Pancreas (tissue), 10 donors: ENCODE measurements at regions not wholly inside any gene's neighbourhood (a gene's known extent, or its start where the extent isn't known, plus 50 kb on each side); places are given as distances from the start of the nearest gene placed in this dataset.
A peak's percentile ranks its signal among the peaks of the same experiment; 100 is the strongest.

Experiments
- ATAC-seq, 4 donors: fragments of 200-7000 bp; cut with Tn5 transposase; one replicate each; pipeline versions ENCODE4 v1.8.0 to v1.9.1; 2020; ENCODE audit warnings: mild to moderate bottlenecking in 4 of 4, moderate library complexity in 4 of 4
- DNase-seq, 6 donors: peaks; one replicate each; pipeline ENCODE4 v3.0.0-alpha.2; 2020
- FAIRE-seq: peaks from 2 replicates; lab custom pipeline; 2012; peaks lifted over from hg19 to GRCh38; lab: Jason Lieb, UNC
- H3K27ac ChIP-seq, 4 donors: fragments of 200-600 bp; sonication (generic); 1 replicate in 3 of 4; 2 replicates in 1 of 4; pipeline versions ENCODE4 v1.5.0 to v1.8.0; 2020
- H3K27me3 ChIP-seq, 4 donors: fragments of 200-600 bp; one replicate each; pipeline ENCODE4 v1.8.0; 2021
- H3K36me3 ChIP-seq, 3 donors: fragments of 200-600 bp; sonication (generic) in 1 of 3; one replicate each; pipeline versions ENCODE4 v1.5.0 to v1.8.0; 2020 to 2021
- H3K4me1 ChIP-seq, 3 donors: fragments of 200-600 bp; one replicate each; pipeline ENCODE4 v1.8.0; 2021
- H3K4me3 ChIP-seq, 4 donors: fragments of 200-600 bp; sonication (generic) in 2 of 4; one replicate each; pipeline versions ENCODE4 v1.5.0 to v1.8.0; 2020 to 2021
- H3K9me3 ChIP-seq, 4 donors: fragments of 200-600 bp; one replicate each; pipeline ENCODE4 v1.8.0; 2021
- WGBS, 2 donors: extraction: QIAGEN DNeasy Blood & Tissue Kit; methylation state at CpG; one replicate each; pipeline ENCODE4 v1.1.7; 2013; 5-methylcytosine and 5-hydroxymethylcytosine counted together
- intact Hi-C, 3 donors: fragments of 100-400 bp; cut with DNase I; formaldehyde crosslinking; loops; one replicate each; pipeline versions ENCODE4 v1.11.1 to v1.14.2; 2022
- TF ChIP-seq, protein P1 (sequence below), 4 donors: fragments of 200-600 bp; sonication (generic) in 3 of 4; IDR thresholded peaks; one replicate each; pipeline versions ENCODE4 v1.5.0 to v1.8.0; 2021; ENCODE audit warnings: antibody characterized with exemption in 4 of 4
- donor health status: healthy with polysubstance abuse.
- donor health status: DM: no; HTN: no; CAD: no; lungs with moderate emphysema.
- donor health status: DM: no; HTN: no; CAD: no.
- donor health status: control.
- donor health status: control.
- donor health status: Bipolar disorder and iron deficiency.
- donor health status: DM: yes; HTN: yes; CAD: no.
- donor health status: DM: no; HTN: no; CAD: no.
- donor health status: DM: no; HTN: no; CAD: no.
- donor health status: DM: yes; HTN: yes; CAD: no.

DNA sequence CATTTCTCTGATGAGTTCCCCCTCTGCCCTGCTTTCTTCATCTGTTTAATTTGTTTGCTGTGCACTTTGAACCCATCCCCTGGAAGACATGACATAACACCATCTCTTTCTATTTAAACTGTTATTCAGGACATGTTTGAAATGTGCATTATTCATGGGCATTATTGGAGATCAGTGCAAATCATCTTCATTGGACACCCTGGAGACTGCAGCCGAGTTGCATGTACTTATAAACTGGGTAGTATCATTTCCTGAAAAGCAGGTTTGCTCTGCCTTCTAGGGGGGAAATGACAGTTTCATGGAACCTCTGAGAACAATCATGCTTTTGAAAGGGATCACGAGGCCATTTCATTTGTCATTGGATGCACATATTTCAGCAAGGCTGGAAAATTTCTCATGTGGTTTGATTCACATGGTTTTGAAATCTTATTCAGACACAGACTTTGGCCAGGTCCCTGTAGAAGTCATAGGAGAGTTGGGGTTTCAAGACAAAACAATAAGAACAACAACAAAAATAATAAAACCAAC lies 462.8 kb upstream of the MEX3C start:
- Histone ChIP-seq H3K27ac (no peak overlapping the region), H3K4me3 (no peak overlapping the region), H3K4me1 (no peaks in the 10 kb centered on the region), H3K9me3 (no peaks in the 10 kb centered on the region), H3K36me3 (no peaks in the 10 kb centered on the region), H3K27me3 (no peaks in the 10 kb centered on the region)
- intact Hi-C loops = no loop called here
- no peak for DNase-seq
- FAIRE-seq = no peak
- WGBS, 2 donors = 13 to 19% methylated on average over 2 of the region's 2 CpGs
- no peak for ATAC-seq
- TF ChIP-seq, protein P1, sequence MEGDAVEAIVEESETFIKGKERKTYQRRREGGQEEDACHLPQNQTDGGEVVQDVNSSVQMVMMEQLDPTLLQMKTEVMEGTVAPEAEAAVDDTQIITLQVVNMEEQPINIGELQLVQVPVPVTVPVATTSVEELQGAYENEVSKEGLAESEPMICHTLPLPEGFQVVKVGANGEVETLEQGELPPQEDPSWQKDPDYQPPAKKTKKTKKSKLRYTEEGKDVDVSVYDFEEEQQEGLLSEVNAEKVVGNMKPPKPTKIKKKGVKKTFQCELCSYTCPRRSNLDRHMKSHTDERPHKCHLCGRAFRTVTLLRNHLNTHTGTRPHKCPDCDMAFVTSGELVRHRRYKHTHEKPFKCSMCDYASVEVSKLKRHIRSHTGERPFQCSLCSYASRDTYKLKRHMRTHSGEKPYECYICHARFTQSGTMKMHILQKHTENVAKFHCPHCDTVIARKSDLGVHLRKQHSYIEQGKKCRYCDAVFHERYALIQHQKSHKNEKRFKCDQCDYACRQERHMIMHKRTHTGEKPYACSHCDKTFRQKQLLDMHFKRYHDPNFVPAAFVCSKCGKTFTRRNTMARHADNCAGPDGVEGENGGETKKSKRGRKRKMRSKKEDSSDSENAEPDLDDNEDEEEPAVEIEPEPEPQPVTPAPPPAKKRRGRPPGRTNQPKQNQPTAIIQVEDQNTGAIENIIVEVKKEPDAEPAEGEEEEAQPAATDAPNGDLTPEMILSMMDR (IDR thresholded peaks at IDR 0.05) = no peak

DNA sequence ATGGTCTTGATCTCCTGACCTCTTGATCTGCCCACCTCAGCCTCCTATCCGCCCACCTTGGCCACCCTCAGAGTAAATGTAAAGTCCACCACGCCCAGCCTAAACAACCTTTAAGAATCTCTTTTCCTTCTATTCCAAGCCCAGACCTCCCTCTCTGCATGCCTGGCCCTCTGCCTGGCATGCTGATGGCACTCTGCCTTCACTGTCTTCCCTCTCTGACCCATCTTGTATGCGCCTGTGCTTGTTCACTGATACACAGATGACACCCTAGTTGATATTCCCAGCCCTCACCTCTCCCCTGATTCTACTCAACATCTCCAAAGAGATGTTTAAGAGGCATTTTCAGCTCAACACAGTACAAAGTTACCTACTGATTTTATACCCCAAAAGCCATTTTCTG lies 466.8 kb upstream of the MEX3C start:
- Histone ChIP-seq H3K9me3 (no peaks in the 10 kb centered on the region), H3K27ac (no peak overlapping the region), H3K4me1 (no peaks in the 10 kb centered on the region), H3K4me3 (no peak overlapping the region), H3K27me3 (no peaks in the 10 kb centered on the region), H3K36me3 (no peaks in the 10 kb centered on the region)
- WGBS, 2 donors = 56 to 65% methylated on average over 3 of the region's 3 CpGs
- no peak for ATAC-seq
- no peak for DNase-seq
- no peak for FAIRE-seq
- intact Hi-C loops = no loop called here
- TF ChIP-seq, protein P1 (IDR thresholded peaks at IDR 0.05) = no peak

DNA sequence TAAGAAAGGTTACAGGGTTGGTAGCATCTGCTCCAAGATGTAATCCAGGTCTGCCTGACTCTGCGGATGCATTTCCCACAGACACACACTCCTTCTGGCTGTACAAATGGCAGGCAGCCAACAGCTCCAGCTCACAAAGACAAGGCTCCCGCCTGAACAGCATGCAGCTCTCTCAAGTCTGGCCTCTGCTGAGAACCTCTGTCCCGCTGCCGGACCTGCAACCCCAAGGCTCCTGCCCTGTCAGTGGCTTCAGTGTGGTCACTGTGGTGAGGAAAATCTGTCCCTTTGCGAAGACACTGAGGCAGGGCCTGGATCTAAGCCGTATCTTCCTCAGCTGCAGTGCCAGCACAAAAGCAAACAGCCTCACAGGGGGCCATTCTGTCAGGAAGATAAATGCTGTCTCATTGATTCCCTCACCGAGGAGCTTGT lies 469.3 kb upstream of the MEX3C start:
- TF ChIP-seq, protein P1 (IDR thresholded peaks at IDR 0.05) = no peak
- no peak overlapping the region for H3K27ac ChIP-seq
- intact Hi-C loops = no loop called here
- ATAC-seq (peak in 2 of 4 donors; percentile 40 to 43), FAIRE-seq (no peak), DNase-seq (peak in 2 of 6 donors; percentile 33 to 52)
- H3K4me3 ChIP-seq = no peak overlapping the region
- no peaks in the 10 kb centered on the region for H3K27me3 ChIP-seq
- no peaks in the 10 kb centered on the region for H3K4me1 ChIP-seq
- no peaks in the 10 kb centered on the region for H3K36me3 ChIP-seq
- 6 to 8% methylated on average over 7 of the region's 7 CpGs for WGBS, 2 donors
- no peaks in the 10 kb centered on the region for H3K9me3 ChIP-seq

DNA sequence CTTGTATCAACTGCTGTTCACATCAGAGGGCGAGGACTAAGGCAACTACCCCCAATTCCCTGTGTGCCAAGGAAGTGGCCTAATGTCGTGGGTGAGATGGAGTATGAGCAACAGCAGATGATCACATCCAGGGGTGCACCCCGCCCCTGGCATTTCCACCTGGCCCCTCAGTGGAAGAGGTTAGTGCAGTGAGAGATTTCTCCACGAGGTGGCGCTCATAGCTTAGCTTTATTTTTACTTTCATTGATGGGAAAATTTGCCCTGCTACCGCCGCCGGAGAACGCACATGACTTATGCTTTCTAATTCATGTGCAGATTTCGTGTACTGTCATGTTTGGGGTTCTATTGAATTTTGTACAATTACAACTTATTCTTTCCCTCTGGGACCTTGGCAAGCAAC lies 470.6 kb upstream of the MEX3C start:
- peak in 3 of 4 donors; percentile 71 to 82 (median 79) for ATAC-seq

DNA sequence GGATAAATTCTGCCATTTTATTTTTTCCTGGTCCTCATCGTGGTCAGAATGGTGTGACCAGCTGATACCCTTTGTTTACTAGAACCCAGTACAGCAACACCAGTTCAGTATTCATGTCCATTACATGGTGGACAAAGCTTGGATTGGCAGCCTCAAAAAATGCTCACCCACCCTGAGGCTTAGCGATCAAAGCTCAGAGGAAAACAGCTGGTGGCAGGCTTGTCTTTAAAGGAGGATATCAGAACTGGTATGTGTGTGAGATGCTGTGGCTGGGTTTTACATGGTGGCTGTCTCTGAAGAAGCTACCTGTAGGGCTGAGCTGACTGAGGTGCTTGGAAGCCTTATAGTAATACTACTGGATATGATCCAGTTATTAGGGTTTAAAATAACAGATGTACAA lies 471.1 kb upstream of the MEX3C start:
- TF ChIP-seq, protein P1 (IDR thresholded peaks at IDR 0.05) = no peak
- no peaks in the 10 kb centered on the region for H3K9me3 ChIP-seq
- WGBS, 2 donors = 40 to 47% methylated on average over 2 of the region's 2 CpGs
- H3K4me1 ChIP-seq = no peaks in the 10 kb centered on the region
- no peak overlapping the region for H3K4me3 ChIP-seq
- DNase-seq (no peak), ATAC-seq (no peak), FAIRE-seq (no peak)
- H3K36me3 ChIP-seq = no peaks in the 10 kb centered on the region
- intact Hi-C loops = no loop called here
- H3K27ac ChIP-seq = no peak overlapping the region
- no peaks in the 10 kb centered on the region for H3K27me3 ChIP-seq

More for the DNA sequence above, 470.6 kb upstream of the MEX3C start:
- Histone ChIP-seq H3K4me1 (no peaks in the 10 kb centered on the region), H3K4me3 (no peak overlapping the region), H3K27ac (no peak overlapping the region), H3K9me3 (no peaks in the 10 kb centered on the region), H3K36me3 (no peaks in the 10 kb centered on the region), H3K27me3 (no peaks in the 10 kb centered on the region)
- intact Hi-C loops = no loop called here
- no peak for FAIRE-seq
- TF ChIP-seq, protein P1 (IDR thresholded peaks at IDR 0.05) = peak; percentile 59 to 78 (median 77)
- peak; percentile 32 to 84 (median 54) for DNase-seq
- 4 to 5% methylated on average over 10 of the region's 10 CpGs for WGBS, 2 donors
